IMR-90 (cell line): ENCODE measurements at regions not wholly inside any gene's neighbourhood (a gene's known extent, or its start where the extent isn't known, plus 50 kb on each side); places are given as distances from the start of the nearest gene placed in this dataset.

Experiments used
- ATAC-seq: fragments of 200-7000 bp; cut with Tn5 transposase; 2 replicates; pipeline ENCODE4 v1.9.1; 2020; ENCODE audit warnings: low read depth, mild to moderate bottlenecking, moderate library complexity
- BruUV-seq: library from RNA; stranded (reverse); fragments of 400-500 nt; replicated peaks from 2 replicates; lab custom pipeline; 2021; lab: Mats Ljungman, UMichigan
- CTCF ChIA-PET: fragments of 300-600 bp; formaldehyde crosslinking; extraction: SDS; loops from one replicate; lab custom pipeline; 2021; ENCODE audit warnings: antibody characterized with exemption; lab: Yijun Ruan, JAX
- POLR2A ChIA-PET: fragments of 300-600 bp; sonication (Branson Sonifier 250); formaldehyde crosslinking; loops from one replicate; lab custom pipeline; 2022; ENCODE audit warnings: antibody characterized with exemption; ENCODE audit not compliant: unreplicated experiment; lab: Charles Lee
- DNase-seq: peaks from one replicate; pipeline ENCODE4 v3.0.0; 2013
- H2AFZ ChIP-seq: replicated peaks from 2 replicates; pipeline ENCODE3; 2013; ENCODE audit warnings: low read length, mild to moderate bottlenecking; ENCODE audit not compliant: poor library complexity
- H2AK5ac ChIP-seq: 2 replicates; pipeline ENCODE4 v1.6.1; 2013; ENCODE audit warnings: low read depth, low read length, inconsistent platforms
- H2AK9ac ChIP-seq: replicated peaks from 2 replicates; pipeline ENCODE3; 2013; ENCODE audit warnings: mild to moderate bottlenecking, low read depth, low read length, moderate library complexity; ENCODE audit not compliant: poor library complexity
- H2BK120ac ChIP-seq: 2 replicates; pipeline ENCODE4 v1.6.1; 2013; ENCODE audit warnings: low read depth, low read length, inconsistent platforms
- H2BK15ac ChIP-seq: 3 replicates; pipeline ENCODE4 v1.6.1; 2013; ENCODE audit warnings: low read depth, low read length, inconsistent platforms
- H2BK20ac ChIP-seq: 2 replicates; pipeline ENCODE4 v1.6.1; 2013; ENCODE audit warnings: low read depth, mild to moderate bottlenecking, inconsistent platforms, low read length, moderate library complexity
- H2BK5ac ChIP-seq: 2 replicates; pipeline ENCODE4 v1.6.1; 2013; ENCODE audit warnings: mild to moderate bottlenecking, low read depth, low read length, inconsistent platforms; ENCODE audit not compliant: poor library complexity, severe bottlenecking
- H3K14ac ChIP-seq: replicated peaks from 2 replicates; pipeline ENCODE4 v1.6.1; 2013; ENCODE audit warnings: low read depth, low read length, inconsistent platforms
- H3K18ac ChIP-seq: 2 replicates; pipeline ENCODE4 v1.6.1; 2013; ENCODE audit warnings: low read depth, low read length, control low read depth
- H3K23ac ChIP-seq: 2 replicates; pipeline ENCODE4 v1.6.1; 2013; ENCODE audit warnings: low read depth, low read length, inconsistent platforms
- H3K27ac ChIP-seq: 2 replicates; pipeline ENCODE4 v1.5.1; 2013; ENCODE audit warnings: mild to moderate bottlenecking, control low read depth, low read length; ENCODE audit not compliant: insufficient read depth
- H3K27me3 ChIP-seq: 2 replicates; pipeline ENCODE4 v1.6.1; 2013; ENCODE audit warnings: low read length; ENCODE audit not compliant: control insufficient read depth, insufficient read depth
- H3K36me3 ChIP-seq: 2 replicates; pipeline ENCODE4 v1.6.1; 2013; ENCODE audit warnings: low read length, mixed read lengths; ENCODE audit not compliant: control insufficient read depth, insufficient read depth
- H3K4ac ChIP-seq: 2 replicates; pipeline ENCODE4 v1.6.1; 2013; ENCODE audit warnings: low read depth, low read length, inconsistent platforms
- H3K4me1 ChIP-seq: 2 replicates; pipeline ENCODE4 v1.6.1; 2013; ENCODE audit warnings: low read length, mixed read lengths; ENCODE audit not compliant: control insufficient read depth, insufficient read depth
- H3K4me2 ChIP-seq: 2 replicates; pipeline ENCODE4 v1.6.1; 2013; ENCODE audit warnings: low read depth, mild to moderate bottlenecking, control low read depth, low read length, moderate library complexity
- H3K4me3 ChIP-seq: 2 replicates; pipeline ENCODE4 v1.5.1; 2013; ENCODE audit warnings: low read depth, mild to moderate bottlenecking, control low read depth, low read length, moderate library complexity; ENCODE audit not compliant: insufficient read depth
- H3K56ac ChIP-seq: 2 replicates; pipeline ENCODE4 v1.6.1; 2013; ENCODE audit warnings: low read length, inconsistent platforms; ENCODE audit not compliant: insufficient read depth; ENCODE audit errors: extremely low read depth
- H3K79me1 ChIP-seq, 2 experiments: 2 replicates each; pipeline ENCODE4 v1.6.1; 2013; ENCODE audit warnings: low read length in 2 of 2, inconsistent platforms in 1 of 2, low read depth in 1 of 2
- H3K9ac ChIP-seq: 2 replicates; pipeline ENCODE4 v1.6.1; 2013; ENCODE audit warnings: low read depth, low read length, control low read depth
- H3K9me1 ChIP-seq: 2 replicates; pipeline ENCODE4 v1.6.1; 2013; ENCODE audit warnings: low read length, inconsistent platforms; ENCODE audit not compliant: insufficient read depth
- H3K9me3 ChIP-seq: 2 replicates; pipeline ENCODE4 v1.6.1; 2013; ENCODE audit warnings: low read length; ENCODE audit not compliant: control insufficient read depth, insufficient read depth
- H4K20me1 ChIP-seq: 2 replicates; pipeline ENCODE4 v1.6.1; 2013; ENCODE audit warnings: low read length, inconsistent platforms; ENCODE audit not compliant: insufficient read depth
- H4K5ac ChIP-seq: 2 replicates; pipeline ENCODE4 v1.6.1; 2013; ENCODE audit warnings: mild to moderate bottlenecking, low read depth, low read length, control low read depth
- H4K8ac ChIP-seq, 2 experiments: 2 replicates each; pipeline ENCODE4 v1.6.1; 2013; ENCODE audit warnings: low read depth in 2 of 2, low read length in 2 of 2, control low read depth in 1 of 2, inconsistent platforms in 1 of 2
- H4K91ac ChIP-seq: 2 replicates; pipeline ENCODE4 v1.6.1; 2013; ENCODE audit warnings: low read depth, low read length, inconsistent platforms; ENCODE audit not compliant: insufficient read depth
- BHLHE40 ChIP-seq: fragments of 150-350 bp; IDR thresholded peaks from 2 replicates; pipeline ENCODE4 v1.6.1; 2016; ENCODE audit warnings: mild to moderate bottlenecking, low read depth, low read length
- CEBPB ChIP-seq: IDR thresholded peaks from 2 replicates; pipeline ENCODE4 v1.6.1; 2012; ENCODE audit warnings: low read depth, low read length, improper control_type of control experiment
- CHD1 ChIP-seq: IDR thresholded peaks from 2 replicates; pipeline ENCODE4 v1.6.1; 2012; ENCODE audit warnings: low read depth, low read length, improper control_type of control experiment
- ELK1 ChIP-seq: fragments of 150-350 bp; IDR thresholded peaks from 2 replicates; pipeline ENCODE4 v1.6.1; 2016; ENCODE audit warnings: low read depth, mild to moderate bottlenecking, low read length, moderate library complexity, borderline replicate concordance
- FOS ChIP-seq: fragments of 150-350 bp; IDR thresholded peaks from 2 replicates; pipeline ENCODE4 v1.6.1; 2016; ENCODE audit warnings: low read depth, low read length
- MAFK ChIP-seq: IDR thresholded peaks from 2 replicates; pipeline ENCODE4 v1.6.1; 2012; ENCODE audit warnings: low read depth, low read length, improper control_type of control experiment
- MAZ ChIP-seq: IDR thresholded peaks from 2 replicates; pipeline ENCODE4 v1.6.1; 2012; ENCODE audit warnings: low read depth, mild to moderate bottlenecking, low read length, improper control_type of control experiment, moderate library complexity, borderline replicate concordance
- MXI1 ChIP-seq: IDR thresholded peaks from 2 replicates; pipeline ENCODE4 v1.6.1; 2012; ENCODE audit warnings: low read depth, mild to moderate bottlenecking, low read length, moderate library complexity, borderline replicate concordance
- NFE2L2 ChIP-seq: fragments of 150-350 bp; IDR thresholded peaks from 2 replicates; pipeline ENCODE4 v1.6.1; 2016; ENCODE audit warnings: low read depth, mild to moderate bottlenecking, low read length
- POLR2A ChIP-seq: IDR thresholded peaks from 2 replicates; pipeline ENCODE4 v1.6.1; 2012; ENCODE audit warnings: mild to moderate bottlenecking, low read depth, low read length
- SMC3 ChIP-seq: fragments of 150-350 bp; IDR thresholded peaks from 2 replicates; pipeline ENCODE4 v1.6.1; 2016; ENCODE audit warnings: low read depth, mild to moderate bottlenecking, antibody characterized with exemption, low read length, moderate library complexity
- WGBS, 2 experiments: methylation state at CpG; one replicate each; pipeline versions ENCODE4 v1.1.5 to v1.1.7; 2013; ENCODE audit warnings: missing lambda C conversion rate in 2 of 2; ENCODE audit not compliant: insufficient read length in 1 of 2; ENCODE audit errors: extremely low coverage in 2 of 2; 5-methylcytosine and 5-hydroxymethylcytosine counted together
- dilution Hi-C: fragments of 300-500 bp; cut with HindIII; formaldehyde crosslinking; loops from one replicate; pipeline ENCODE4 v1.14.3; 2018; ENCODE audit warnings: low sequenced_read_pairs; ENCODE audit not compliant: unreplicated experiment
- in situ Hi-C: fragments of 300-500 bp; cut with MboI; formaldehyde crosslinking; loops from 3 replicates; pipeline ENCODE4 v1.14.3; 2019; ENCODE audit warnings: low sequenced_read_pairs, inconsistent platforms, mixed read lengths
- intact Hi-C: fragments of 100-400 bp; cut with micrococcal nuclease; formaldehyde crosslinking; loops from 2 replicates; pipeline ENCODE4 v1.10.0; 2022
- TF ChIP-seq, protein P1 (sequence below): conservative IDR thresholded peaks from 2 replicates; pipeline ENCODE4 v1.5.1; 2012; ENCODE audit warnings: mild to moderate bottlenecking, low read depth, low read length, improper control_type of control experiment

GRCh38 chr3:176755977-176756376, 441.3 kb downstream of the TBL1XR1 start:
- no peak overlapping the region for H3K4me2 ChIP-seq
- WGBS, 2 experiments: no CpG with 5 or more reads among the region's 6 CpGs
- H4K8ac ChIP-seq: no peak overlapping the region
- ChIA-PET POLR2A (no interaction called here), CTCF (no interaction called here)
- H3K4ac ChIP-seq: no peak overlapping the region
- no peak for TF ChIP-seq ELK1
- no peak for TF ChIP-seq BHLHE40
- TF ChIP-seq MXI1: no peak
- TF ChIP-seq, protein P1, sequence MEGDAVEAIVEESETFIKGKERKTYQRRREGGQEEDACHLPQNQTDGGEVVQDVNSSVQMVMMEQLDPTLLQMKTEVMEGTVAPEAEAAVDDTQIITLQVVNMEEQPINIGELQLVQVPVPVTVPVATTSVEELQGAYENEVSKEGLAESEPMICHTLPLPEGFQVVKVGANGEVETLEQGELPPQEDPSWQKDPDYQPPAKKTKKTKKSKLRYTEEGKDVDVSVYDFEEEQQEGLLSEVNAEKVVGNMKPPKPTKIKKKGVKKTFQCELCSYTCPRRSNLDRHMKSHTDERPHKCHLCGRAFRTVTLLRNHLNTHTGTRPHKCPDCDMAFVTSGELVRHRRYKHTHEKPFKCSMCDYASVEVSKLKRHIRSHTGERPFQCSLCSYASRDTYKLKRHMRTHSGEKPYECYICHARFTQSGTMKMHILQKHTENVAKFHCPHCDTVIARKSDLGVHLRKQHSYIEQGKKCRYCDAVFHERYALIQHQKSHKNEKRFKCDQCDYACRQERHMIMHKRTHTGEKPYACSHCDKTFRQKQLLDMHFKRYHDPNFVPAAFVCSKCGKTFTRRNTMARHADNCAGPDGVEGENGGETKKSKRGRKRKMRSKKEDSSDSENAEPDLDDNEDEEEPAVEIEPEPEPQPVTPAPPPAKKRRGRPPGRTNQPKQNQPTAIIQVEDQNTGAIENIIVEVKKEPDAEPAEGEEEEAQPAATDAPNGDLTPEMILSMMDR: no peak
- no peak for TF ChIP-seq CHD1
- TF ChIP-seq POLR2A: no peak
- no peak for TF ChIP-seq CEBPB
- no peak for TF ChIP-seq NFE2L2
- no peak for TF ChIP-seq SMC3
- TF ChIP-seq MAFK: no peak
- no peak for TF ChIP-seq FOS
- TF ChIP-seq MAZ: no peak
- H2AK5ac ChIP-seq: no peak overlapping the region
- H3K9me1 ChIP-seq: no peaks in the 10 kb centered on the region
- DNase-seq: no peak
- BruUV-seq: no TSS peak
- H4K20me1 ChIP-seq: no peaks in the 10 kb centered on the region
- H2AK9ac ChIP-seq: no peak overlapping the region
- H3K79me1 ChIP-seq: no peaks in the 10 kb centered on the region
- H3K27ac ChIP-seq: no peak overlapping the region
- H3K9ac ChIP-seq: no peak overlapping the region
- H2BK15ac ChIP-seq: no peak overlapping the region
- no peak overlapping the region for H2BK120ac ChIP-seq
- peaks cover 1% of the 10 kb centered on the region; the same call in 1 of the 2 replicates for H3K27me3 ChIP-seq
- no peak overlapping the region for H3K14ac ChIP-seq
- H2AFZ ChIP-seq: no peak overlapping the region
- no peak overlapping the region for H3K23ac ChIP-seq
- H4K91ac ChIP-seq: no peak overlapping the region
- H3K4me1 ChIP-seq: no peaks in the 10 kb centered on the region
- H3K9me3 ChIP-seq: no peaks in the 10 kb centered on the region
- H3K4me3 ChIP-seq: no peak overlapping the region
- H2BK5ac ChIP-seq: no peak overlapping the region
- in situ Hi-C loops: no loop called here
- no peak overlapping the region for H3K18ac ChIP-seq
- H4K5ac ChIP-seq: no peak overlapping the region
- dilution Hi-C loops: no loop called here
- no peak overlapping the region for H2BK20ac ChIP-seq
- intact Hi-C loops: no loop called here
- no peak overlapping the region for H3K56ac ChIP-seq
- no peaks in the 10 kb centered on the region for H3K36me3 ChIP-seq
- ATAC-seq: no peak
